NCI-H69 (cell line): ENCODE measurements at regions not wholly inside any gene's neighbourhood (a gene's known extent, or its start where the extent isn't known, plus 50 kb on each side); places are given as distances from the start of the nearest gene placed in this dataset.
A peak's percentile ranks its signal among the peaks of the same experiment; 100 is the strongest.
"Not testable (repeated sequence)": the region's sequence is repeated elsewhere in the genome, so short reads cannot be mapped to it uniquely, and the experiment has no call there.

Experiments
- DNase-seq: peaks from one replicate; lab custom pipeline; 2025; lab: John Stamatoyannopoulos, UW

- no peak for DNase-seq
These were observed 349.8 kb downstream of the IPO8 start for GRCh38 chr12:30345744-30346471.

- DNase-seq, result no peak
These were observed 365.1 kb downstream of the IPO8 start for GRCh38 chr12:30330565-30330964.

DNA sequence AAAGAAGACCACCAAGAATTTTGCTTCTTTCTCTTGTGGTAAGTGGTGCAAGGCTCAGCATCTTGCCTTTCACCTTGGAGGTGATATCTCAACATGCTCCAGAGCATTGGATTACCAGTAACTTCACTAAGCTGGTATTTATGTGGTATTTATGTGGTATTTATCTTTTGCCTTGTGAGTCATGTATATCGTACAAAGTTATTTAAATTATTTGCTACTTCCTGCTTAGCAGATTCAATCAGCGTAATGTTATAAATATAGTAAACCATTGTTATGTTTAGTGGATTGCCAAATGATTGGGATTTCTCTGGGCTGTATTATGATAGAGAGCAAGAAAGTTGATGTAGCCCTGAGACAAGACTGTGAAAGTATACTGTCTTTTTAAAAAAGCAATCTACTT, 366.4 kb downstream of the IPO8 start:
- DNase-seq, result no peak

GRCh38 chr12:30323008-30323407, 372.7 kb downstream of the IPO8 start:
- DNase-seq, result no peak

DNA sequence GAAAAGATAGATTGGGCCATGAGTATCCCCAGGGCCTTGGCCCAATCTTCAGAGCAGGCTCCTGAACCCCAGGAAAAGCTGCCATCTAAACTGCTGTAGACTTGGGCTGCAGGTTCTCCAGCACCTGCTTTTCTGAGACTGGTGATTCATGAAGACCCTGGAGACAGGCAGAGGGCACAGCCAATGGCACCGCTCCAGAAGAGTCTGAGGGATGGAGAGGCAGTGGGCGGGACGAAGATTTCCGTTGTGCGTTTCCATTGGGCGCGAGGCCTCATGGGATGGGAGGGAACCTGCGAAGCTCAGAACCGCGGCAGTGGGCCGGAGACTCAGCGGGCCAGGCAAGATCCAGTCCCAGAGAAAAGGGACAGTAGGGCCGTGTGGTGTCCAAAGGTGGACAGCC, 375.1 kb downstream of the IPO8 start:
- DNase-seq, result no peak

DNA sequence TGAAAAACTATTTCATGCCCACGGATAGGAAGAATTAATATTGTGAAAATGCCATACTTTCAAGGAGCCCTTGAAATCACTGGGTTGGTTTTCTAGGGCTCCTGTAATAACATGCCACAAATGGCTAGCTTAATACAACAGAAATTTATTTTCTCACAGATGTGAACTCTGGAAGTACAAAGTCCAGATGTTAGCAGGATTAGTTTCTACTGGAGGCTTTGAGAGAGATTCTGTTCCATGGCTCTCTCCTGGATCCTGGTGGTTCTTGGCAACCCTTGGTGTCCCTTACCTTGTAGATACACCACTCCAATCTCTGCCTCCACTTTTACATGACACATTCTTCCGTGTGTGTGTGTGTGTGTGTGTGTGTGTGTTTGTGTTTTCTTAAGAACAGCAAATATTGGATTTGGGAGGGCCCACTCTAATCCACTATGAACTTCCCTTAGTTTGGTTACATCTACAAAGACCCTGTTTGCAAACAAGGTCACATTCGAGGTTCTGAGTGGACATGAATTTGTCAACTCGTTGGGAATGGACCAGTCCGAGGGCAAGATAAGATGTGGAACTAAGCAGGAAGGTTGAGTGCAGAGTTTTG, 381.1 kb downstream of the IPO8 start:
- no peak for DNase-seq

DNA sequence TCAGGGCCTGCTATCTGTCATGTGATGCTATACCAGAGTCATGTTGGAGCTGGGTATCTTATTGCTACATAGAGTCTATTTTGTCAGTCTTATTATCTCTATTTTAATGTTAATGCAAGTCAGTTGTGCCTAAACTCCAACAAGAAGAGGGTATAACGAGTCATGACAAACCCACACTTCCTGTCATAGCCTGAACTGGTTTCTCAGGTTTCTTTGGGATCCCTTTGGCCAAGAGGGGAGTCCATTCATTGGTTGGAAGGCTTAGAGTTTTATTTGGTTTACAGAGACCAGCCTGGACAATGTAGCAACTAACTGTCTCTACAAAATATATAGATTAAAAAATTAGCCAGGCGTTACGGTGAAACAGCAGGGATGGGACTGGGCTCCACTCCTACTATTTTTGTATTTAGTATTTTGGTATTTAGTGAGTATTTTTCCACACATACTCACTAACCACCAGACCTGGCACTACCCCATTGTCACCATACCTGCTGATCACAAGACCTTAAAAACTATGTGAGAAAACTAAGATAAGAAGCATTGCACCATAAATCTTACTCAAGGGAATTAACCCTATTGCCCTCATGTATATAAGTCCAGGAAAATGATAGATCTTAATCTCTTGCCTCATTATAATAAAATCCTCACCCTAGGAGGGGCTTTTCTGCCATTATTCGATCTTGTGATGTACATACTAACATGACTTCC, 387.5 kb downstream of the IPO8 start:
- DNase-seq, result no peak

- no peak for DNase-seq
These were observed 391.1 kb downstream of the IPO8 start for GRCh38 chr12:30304528-30304927.

DNA sequence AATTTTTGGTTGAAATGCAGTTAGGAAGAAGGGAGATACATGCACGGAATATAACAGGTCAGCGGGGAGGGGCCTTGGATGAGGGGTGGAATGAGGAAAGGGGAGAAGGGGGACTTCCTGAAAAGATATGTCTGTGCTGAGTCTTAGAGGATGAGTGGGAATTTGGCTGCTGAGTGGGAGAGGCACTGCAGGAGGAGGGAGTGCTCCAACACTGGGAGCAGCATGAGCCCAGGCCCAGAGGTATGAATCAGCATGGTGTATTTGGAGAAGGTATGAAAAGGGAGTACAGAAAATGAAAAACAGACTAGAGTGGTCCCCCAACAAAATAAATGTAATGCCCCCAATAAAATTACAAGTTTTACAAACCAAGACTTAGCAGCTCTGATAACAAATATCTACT, 394.4 kb downstream of the IPO8 start:
- no peak for DNase-seq

- DNase-seq, result peak; percentile 6
These were observed 399.2 kb downstream of the IPO8 start for GRCh38 chr12:30296486-30296885.

GRCh38 chr12:30286345-30286926, 409.2 kb downstream of the IPO8 start:
- peak; percentile 37 for DNase-seq

DNA sequence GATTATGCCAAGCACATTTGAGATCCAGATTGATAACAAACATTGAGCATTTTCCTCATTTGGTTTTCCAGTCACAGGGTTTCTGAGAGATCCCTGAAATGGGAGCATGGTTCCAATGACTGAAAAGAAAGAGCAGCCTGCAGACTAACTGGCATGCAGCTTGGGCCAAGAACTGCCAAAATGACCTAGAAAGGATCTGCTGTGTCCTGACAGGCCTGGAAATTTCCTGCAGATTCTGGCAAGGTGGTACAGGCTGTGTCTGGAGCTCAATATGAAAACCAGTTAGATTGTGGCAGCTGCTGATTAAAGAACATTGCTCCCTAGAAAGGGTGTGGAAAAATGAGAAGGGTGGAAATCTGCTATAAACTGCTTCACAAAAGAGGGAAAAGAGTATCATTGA, 417.3 kb downstream of the IPO8 start:
- DNase-seq, result no peak

- DNase-seq, result not testable (repeated sequence)
These were observed 423.2 kb downstream of the IPO8 start for GRCh38 chr12:30272515-30272914.

GRCh38 chr12:30269496-30269895, 426.2 kb downstream of the IPO8 start:
- DNase-seq, result no peak

- no peak for DNase-seq
These were observed 427.6 kb downstream of the IPO8 start for GRCh38 chr12:30268041-30268440.

DNA sequence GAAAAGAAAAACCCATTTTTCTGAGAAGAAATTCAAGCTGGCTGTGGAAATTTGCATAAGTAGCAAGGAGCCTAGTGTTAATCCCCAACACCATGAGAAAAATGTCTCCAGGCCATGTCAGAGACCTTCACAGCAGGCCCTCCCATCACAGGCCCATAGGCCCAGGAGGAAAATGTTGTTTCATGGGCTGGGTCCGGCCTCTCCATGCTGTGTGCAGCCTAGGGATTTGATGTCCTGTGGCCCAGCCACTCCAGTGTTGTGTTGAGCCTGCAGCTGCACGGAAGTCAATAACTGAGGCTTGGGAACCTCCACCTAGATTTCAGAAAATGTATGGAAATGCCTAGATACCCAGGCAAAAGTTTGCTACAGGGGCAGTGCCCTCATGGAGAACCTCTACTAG, 432.2 kb downstream of the IPO8 start:
- no peak for DNase-seq

GRCh38 chr12:30257618-30258017, 438.1 kb downstream of the IPO8 start:
- DNase-seq, result no peak

GRCh38 chr12:30251546-30251945, 444.1 kb downstream of the IPO8 start:
- no peak for DNase-seq

DNA sequence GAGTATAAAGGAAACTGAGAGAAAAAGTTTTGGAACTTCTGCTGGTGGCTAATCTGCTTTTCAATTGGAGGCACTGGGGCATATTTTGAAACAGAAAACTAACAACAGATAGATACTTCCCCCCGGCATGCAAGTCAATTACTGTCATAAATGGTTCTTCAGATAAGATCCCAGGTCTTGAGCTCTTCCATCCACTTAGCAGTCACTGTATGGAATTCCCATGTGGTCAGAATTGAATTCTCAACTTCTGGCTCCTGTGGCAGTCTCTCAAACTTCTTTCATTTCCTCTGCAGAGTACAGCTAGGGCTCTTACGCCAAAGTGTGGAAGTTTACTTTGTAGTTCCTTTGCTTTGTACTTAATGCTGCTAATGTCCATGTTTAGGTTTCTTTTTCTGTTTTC, 452.2 kb downstream of the IPO8 start:
- no peak for DNase-seq

DNA sequence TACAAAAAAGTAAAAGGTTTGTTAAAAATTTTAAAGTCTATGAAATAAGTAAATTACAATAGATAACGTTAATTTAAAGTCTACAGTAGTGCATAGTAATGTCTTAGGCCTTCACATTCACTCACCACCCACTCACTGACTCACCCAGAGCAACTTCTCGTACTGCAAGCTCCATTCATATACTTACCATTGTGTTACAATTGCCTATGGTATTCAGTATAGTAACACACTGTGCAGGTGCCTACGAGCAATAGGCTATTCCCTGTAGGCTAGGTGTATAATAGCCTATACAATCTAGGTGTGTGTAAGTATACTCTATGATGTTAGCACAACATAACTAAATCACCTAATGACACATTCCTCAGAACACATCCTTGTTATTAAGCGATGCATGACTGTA, 435.3 kb upstream of the TMTC1 start:
- DNase-seq, result no peak

DNA sequence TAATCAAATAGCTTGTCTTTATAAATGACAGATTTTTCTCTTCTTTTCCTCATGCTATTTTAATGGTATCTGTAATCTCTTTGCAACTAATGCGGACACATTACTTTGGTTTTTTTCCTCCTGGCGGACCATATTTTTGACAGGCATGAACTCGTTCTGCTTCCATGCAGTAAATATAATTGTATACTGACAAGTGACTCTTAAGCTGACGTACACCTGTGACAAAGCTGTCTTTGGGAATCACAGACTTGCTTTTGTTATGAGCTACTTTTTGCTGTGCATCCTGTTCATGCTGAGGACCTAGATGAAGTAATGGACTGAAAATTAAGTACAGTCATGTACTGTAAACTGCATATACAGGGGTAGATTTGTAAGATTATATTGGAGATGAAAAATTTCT, 434.3 kb upstream of the TMTC1 start:
- no peak for DNase-seq

- DNase-seq, result no peak
These were observed 429.4 kb upstream of the TMTC1 start for GRCh38 chr12:30213166-30213565.

DNA sequence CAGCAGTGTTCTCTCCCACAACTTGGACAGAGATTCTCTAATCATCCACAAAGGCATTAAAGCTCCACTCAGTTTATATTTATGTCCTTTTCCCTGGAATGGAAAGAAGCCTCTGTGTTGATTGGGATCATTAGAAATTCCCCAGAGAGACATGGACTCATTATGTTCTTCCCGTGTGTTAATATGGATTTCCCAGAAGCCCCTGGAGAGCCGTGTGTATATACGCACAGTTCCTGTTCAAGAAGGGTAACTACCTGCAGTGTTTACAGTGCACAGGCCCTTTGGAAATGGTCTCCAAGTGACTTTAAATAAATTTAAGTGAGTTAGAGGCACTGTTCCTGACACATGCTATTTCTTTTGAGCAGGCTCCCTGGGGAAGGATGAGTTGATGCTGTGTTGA, 428.0 kb upstream of the TMTC1 start:
- peak; percentile 19 for DNase-seq
